CD14-positive monocyte (primary cell): ENCODE measurements at regions not wholly inside any gene's neighbourhood (a gene's known extent, or its start where the extent isn't known, plus 50 kb on each side); places are given as distances from the start of the nearest gene placed in this dataset.
A peak's percentile ranks its signal among the peaks of the same experiment; 100 is the strongest.

Experiments
- DNase-seq, 3 donors: peaks; one replicate each; pipeline ENCODE4 v3.0.0-alpha.2; 2011 to 2022
- H2AFZ ChIP-seq: 2 replicates; pipeline ENCODE4 v1.6.0; 2012; ENCODE audit warnings: mild to moderate bottlenecking, low read depth, low read length, inconsistent platforms; ENCODE audit not compliant: insufficient read depth, poor library complexity, severe bottlenecking
- H3K27ac ChIP-seq, 2 donors: 1 replicate in 1 of 2; 2 replicates in 1 of 2; pipeline ENCODE4 v1.5.1; 2012 to 2013; ENCODE audit warnings: low read length in 2 of 2, control low read depth in 1 of 2, inconsistent platforms in 1 of 2, low read depth in 1 of 2, mild to moderate bottlenecking in 1 of 2
- H3K27me3 ChIP-seq, 2 donors: one replicate each; pipeline versions ENCODE4 v1.6.0 to v1.6.1; 2011 to 2013; ENCODE audit warnings: low read length in 2 of 2; ENCODE audit not compliant: control insufficient read depth in 2 of 2, insufficient read depth in 2 of 2
- H3K36me3 ChIP-seq, 2 donors: replicated peaks in 1 of 2; 1 replicate in 1 of 2; 2 replicates in 1 of 2; pipeline versions ENCODE4 v1.5.1 to v1.6.1; 2012 to 2013; ENCODE audit warnings: low read length in 2 of 2, control low read depth in 1 of 2, inconsistent platforms in 1 of 2, mild to moderate bottlenecking in 1 of 2; ENCODE audit not compliant: insufficient read depth in 2 of 2, control insufficient read depth in 1 of 2
- H3K4me1 ChIP-seq, 2 donors: 1 replicate in 1 of 2; 2 replicates in 1 of 2; pipeline versions ENCODE4 v1.5.1 to v1.6.1; 2012 to 2013; ENCODE audit warnings: low read length in 2 of 2, control low read depth in 1 of 2, inconsistent platforms in 1 of 2, mild to moderate bottlenecking in 1 of 2, moderate library complexity in 1 of 2; ENCODE audit not compliant: insufficient read depth in 2 of 2, control insufficient read depth in 1 of 2
- H3K4me2 ChIP-seq: replicated peaks from 2 replicates; pipeline ENCODE3; 2012; ENCODE audit warnings: low read length, moderate library complexity, mild to moderate bottlenecking; ENCODE audit not compliant: poor library complexity, severe bottlenecking; ENCODE audit errors: extremely low read depth
- H3K4me3 ChIP-seq, 3 experiments: fragments of 200-600 bp in 1 of 3; sonication (generic) in 1 of 3; replicated peaks in 1 of 3; 1 replicate in 2 of 3; 2 replicates in 1 of 3; pipeline ENCODE4 v1.5.1; 2011 to 2013; ENCODE audit warnings: low read length in 3 of 3, mild to moderate bottlenecking in 3 of 3, control low read depth in 2 of 3, low read depth in 2 of 3, inconsistent platforms in 1 of 3, moderate library complexity in 1 of 3
- H3K79me2 ChIP-seq: 2 replicates; pipeline ENCODE4 v1.6.0; 2012; ENCODE audit warnings: mild to moderate bottlenecking, control low read depth, inconsistent platforms, low read length, moderate library complexity; ENCODE audit not compliant: insufficient read depth
- H3K9ac ChIP-seq: 2 replicates; pipeline ENCODE4 v1.6.0; 2017; ENCODE audit warnings: low read length, mild to moderate bottlenecking; ENCODE audit not compliant: insufficient read depth, poor library complexity, severe bottlenecking
- H3K9me3 ChIP-seq, 2 donors: replicated peaks in 1 of 2; 1 replicate in 1 of 2; 2 replicates in 1 of 2; pipeline versions ENCODE4 v1.5.1 to v1.6.1; 2012 to 2013; ENCODE audit warnings: low read length in 2 of 2, control low read depth in 1 of 2; ENCODE audit not compliant: control insufficient read depth in 1 of 2, insufficient read depth in 1 of 2
- H4K20me1 ChIP-seq: 2 replicates; pipeline ENCODE4 v1.6.0; 2012; ENCODE audit warnings: mild to moderate bottlenecking, low read length, control low read depth, moderate library complexity; ENCODE audit not compliant: insufficient read depth
- H3K27ac Mint-ChIP-seq, 7 donors: one replicate each; pipeline ENCODE4 v1.8.0; 2020; ENCODE audit warnings: mild to moderate bottlenecking in 7 of 7, mixed read lengths in 7 of 7, moderate library complexity in 6 of 7, inconsistent platforms in 2 of 7
- H3K27me3 Mint-ChIP-seq, 3 donors: one replicate each; pipeline ENCODE4 v1.8.0; 2021 to 2022; ENCODE audit warnings: low read depth in 3 of 3, mild to moderate bottlenecking in 3 of 3, mixed read lengths in 3 of 3, moderate library complexity in 3 of 3, inconsistent platforms in 1 of 3
- H3K36me3 Mint-ChIP-seq, 2 donors: one replicate each; pipeline ENCODE4 v1.8.0; 2020; ENCODE audit warnings: mixed read lengths in 2 of 2, inconsistent platforms in 1 of 2, mild to moderate bottlenecking in 1 of 2
- H3K4me1 Mint-ChIP-seq: one replicate; pipeline ENCODE4 v1.8.0; 2020; ENCODE audit warnings: mild to moderate bottlenecking, mixed read lengths
- H3K4me3 Mint-ChIP-seq, 2 donors: one replicate each; pipeline ENCODE4 v1.8.0; 2020; ENCODE audit warnings: mild to moderate bottlenecking in 2 of 2, mixed read lengths in 2 of 2, moderate library complexity in 1 of 2
- H3K9me3 Mint-ChIP-seq, 7 donors: one replicate each; pipeline ENCODE4 v1.8.0; 2020 to 2022; ENCODE audit warnings: mixed read lengths in 7 of 7, mild to moderate bottlenecking in 6 of 7, moderate library complexity in 6 of 7, inconsistent platforms in 2 of 7
- WGBS: methylation state at CpG from one replicate; pipeline ENCODE4 v1.1.5; 2013; ENCODE audit warnings: missing lambda C conversion rate; ENCODE audit not compliant: insufficient coverage; 5-methylcytosine and 5-hydroxymethylcytosine counted together
- intact Hi-C, 2 donors: fragments of 100-400 bp; cut with micrococcal nuclease; formaldehyde crosslinking; loops; one replicate each; pipeline versions ENCODE4 v1.15.0 to v1.15.1; 2023
- TF ChIP-seq, protein P1 (sequence below): fragments of 200-600 bp; IDR thresholded peaks from one replicate; pipeline ENCODE4 v1.8.0; 2022; ENCODE audit warnings: antibody characterized with exemption, mild to moderate bottlenecking

DNA sequence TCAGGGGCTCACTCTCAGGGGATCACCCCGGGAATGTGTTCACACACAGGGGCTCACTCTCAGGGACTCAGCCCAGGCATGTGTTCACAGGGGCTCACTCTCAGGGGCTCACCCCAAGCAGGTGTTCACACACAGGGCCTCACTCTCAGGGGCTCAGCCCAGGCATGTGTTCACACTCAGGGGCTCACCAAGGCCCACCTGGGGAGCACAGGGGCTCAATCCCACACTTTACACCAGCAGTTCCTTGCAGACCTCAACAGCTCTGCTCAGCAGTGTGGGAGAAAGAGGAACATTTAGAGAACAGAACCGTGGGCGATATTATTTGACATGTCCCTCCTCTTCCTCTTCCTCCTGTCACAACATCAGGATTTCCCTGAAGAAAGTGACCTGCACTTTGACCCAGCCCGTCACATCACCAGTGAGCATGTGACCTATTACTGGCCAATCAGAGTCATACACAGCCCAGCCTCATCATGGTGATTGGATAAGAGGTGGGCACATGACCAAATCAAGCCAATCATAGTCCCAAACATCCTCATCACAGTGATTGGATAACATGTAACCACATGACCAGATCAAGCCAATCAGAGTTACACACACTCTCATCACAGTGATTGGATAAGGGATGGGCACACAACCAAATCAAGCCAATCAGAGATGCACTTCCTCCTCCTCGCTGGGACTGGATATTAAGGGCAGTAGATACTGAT, 359.4 kb upstream of the SFSWAP start:
- H4K20me1 ChIP-seq: no peaks in the 10 kb centered on the region
- H3K27ac ChIP-seq: no peak overlapping the region
- TF ChIP-seq, protein P1, sequence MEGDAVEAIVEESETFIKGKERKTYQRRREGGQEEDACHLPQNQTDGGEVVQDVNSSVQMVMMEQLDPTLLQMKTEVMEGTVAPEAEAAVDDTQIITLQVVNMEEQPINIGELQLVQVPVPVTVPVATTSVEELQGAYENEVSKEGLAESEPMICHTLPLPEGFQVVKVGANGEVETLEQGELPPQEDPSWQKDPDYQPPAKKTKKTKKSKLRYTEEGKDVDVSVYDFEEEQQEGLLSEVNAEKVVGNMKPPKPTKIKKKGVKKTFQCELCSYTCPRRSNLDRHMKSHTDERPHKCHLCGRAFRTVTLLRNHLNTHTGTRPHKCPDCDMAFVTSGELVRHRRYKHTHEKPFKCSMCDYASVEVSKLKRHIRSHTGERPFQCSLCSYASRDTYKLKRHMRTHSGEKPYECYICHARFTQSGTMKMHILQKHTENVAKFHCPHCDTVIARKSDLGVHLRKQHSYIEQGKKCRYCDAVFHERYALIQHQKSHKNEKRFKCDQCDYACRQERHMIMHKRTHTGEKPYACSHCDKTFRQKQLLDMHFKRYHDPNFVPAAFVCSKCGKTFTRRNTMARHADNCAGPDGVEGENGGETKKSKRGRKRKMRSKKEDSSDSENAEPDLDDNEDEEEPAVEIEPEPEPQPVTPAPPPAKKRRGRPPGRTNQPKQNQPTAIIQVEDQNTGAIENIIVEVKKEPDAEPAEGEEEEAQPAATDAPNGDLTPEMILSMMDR: no peak
- no peaks in the 10 kb centered on the region for H3K4me1 ChIP-seq
- H3K79me2 ChIP-seq: no peaks in the 10 kb centered on the region
- H3K27me3 ChIP-seq: no peaks in the 10 kb centered on the region
- Mint-ChIP-seq H3K4me3 (peak overlapping the region in 1 of 2 donors; percentile 36), H3K9me3 (peaks cover 2 to 13% (median 6%) of the 10 kb centered on the region in 7 donors), H3K36me3 (no peaks in the 10 kb centered on the region), H3K27me3 (peaks cover 0 to 5% (median 2%) of the 10 kb centered on the region in 3 donors), H3K4me1 (peaks cover 9% of the 10 kb centered on the region), H3K27ac (no peak overlapping the region)
- H3K4me3 ChIP-seq: no peak overlapping the region
- WGBS: 33% methylated on average over 3 of the region's 5 CpGs
- H3K4me2 ChIP-seq: no peak overlapping the region
- peaks cover 0 to 12% of the 10 kb centered on the region in 2 donors for H3K9me3 ChIP-seq
- H2AFZ ChIP-seq: peak overlapping the region; percentile 4
- H3K9ac ChIP-seq: no peak overlapping the region
- intact Hi-C loops: no loop called here
- DNase-seq: peak; percentile 4 to 48 (median 6)
- no peaks in the 10 kb centered on the region for H3K36me3 ChIP-seq

DNA sequence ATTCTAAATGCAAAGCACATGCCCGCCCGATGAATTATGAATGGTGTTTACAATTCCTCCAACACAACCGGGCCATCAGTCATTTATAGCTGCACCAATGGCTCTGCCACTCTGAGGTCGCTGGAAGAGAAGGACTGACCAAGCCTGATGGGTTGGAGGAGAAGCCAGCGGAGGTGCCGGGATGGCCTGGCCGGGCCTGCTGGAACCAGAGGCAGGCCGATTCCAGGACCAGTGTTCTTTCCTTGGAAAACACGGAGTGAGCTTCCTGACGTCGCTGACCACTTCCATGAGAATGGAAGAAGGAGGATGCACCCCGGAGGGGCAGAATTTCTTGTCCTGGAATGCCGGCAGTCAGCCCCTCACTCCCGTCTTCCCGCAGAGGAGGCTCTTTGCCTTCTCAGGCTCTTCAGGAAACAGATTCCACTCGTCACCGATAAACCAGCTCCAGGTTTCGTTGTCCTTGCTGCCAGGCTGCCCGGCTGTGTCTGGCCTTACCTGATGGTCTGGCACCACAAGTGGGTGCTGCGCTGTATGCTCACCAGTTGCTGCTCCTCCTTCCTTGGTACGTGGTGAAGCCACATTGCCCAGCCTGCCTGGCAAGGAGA, 358.5 kb upstream of the SFSWAP start:
- TF ChIP-seq, protein P1: no peak
- H2AFZ ChIP-seq: no peak overlapping the region
- H3K27me3 Mint-ChIP-seq: peaks cover 0 to 5% (median 0%) of the 10 kb centered on the region in 3 donors
- H3K4me3 Mint-ChIP-seq: no peak overlapping the region
- no peak overlapping the region for H3K27ac ChIP-seq
- intact Hi-C loops: no loop called here
- no peaks in the 10 kb centered on the region for H3K36me3 ChIP-seq
- WGBS: 98% methylated on average over 18 of the region's 21 CpGs
- no peaks in the 10 kb centered on the region for H3K4me1 ChIP-seq
- peaks cover 0 to 12% of the 10 kb centered on the region in 2 donors for H3K9me3 ChIP-seq
- no peak overlapping the region for H3K4me2 ChIP-seq
- no peak overlapping the region for H3K9ac ChIP-seq
- H3K27me3 ChIP-seq: no peaks in the 10 kb centered on the region
- no peaks in the 10 kb centered on the region for H4K20me1 ChIP-seq
- H3K27ac Mint-ChIP-seq: no peak overlapping the region
- peaks cover 9% of the 10 kb centered on the region for H3K4me1 Mint-ChIP-seq
- no peak overlapping the region for H3K4me3 ChIP-seq
- DNase-seq: no peak
- H3K79me2 ChIP-seq: no peaks in the 10 kb centered on the region
- H3K36me3 Mint-ChIP-seq: no peaks in the 10 kb centered on the region
- peaks cover 2 to 13% (median 6%) of the 10 kb centered on the region in 7 donors for H3K9me3 Mint-ChIP-seq
